ENCODE measurements at regions not wholly inside any gene's neighbourhood (a gene's known extent, or its start where the extent isn't known, plus 50 kb on each side); places are given as distances from the start of the nearest gene placed in this dataset.

DNA sequence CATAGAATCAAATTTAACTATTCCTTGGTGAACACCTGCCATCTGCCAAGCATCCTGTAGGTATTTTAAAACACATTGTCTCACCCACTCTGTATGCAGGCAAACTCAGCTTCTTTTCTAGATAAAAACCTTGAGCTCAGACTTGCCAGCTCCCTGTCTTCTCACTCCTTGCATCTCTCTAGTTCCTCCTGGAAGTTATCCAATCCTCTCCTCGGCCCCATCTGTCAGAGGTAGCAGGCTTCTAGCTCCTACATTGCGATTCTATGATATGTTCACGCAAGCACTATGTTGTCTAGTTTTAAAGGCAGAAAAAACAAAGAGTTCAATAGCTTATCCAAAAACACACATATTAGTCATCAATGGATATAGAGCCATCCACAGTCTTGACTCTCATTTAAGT, 67.0 kb upstream of the APCDD1 start:
- intact Hi-C loops (cut with DNase I), result no loop called here
- Histone ChIP-seq H3K9ac (ENCODE audit: low read depth in 2 of 2, low read length in 2 of 2) (no peak overlapping the region), H3K9me3 (no peaks in the 10 kb centered on the region), H3K27me3 (no peaks in the 10 kb centered on the region), H3K36me3 (no peaks in the 10 kb centered on the region), H3K4me1 (no peaks in the 10 kb centered on the region), H3K4me3 (no peak overlapping the region), H3K27ac (no peak overlapping the region)
- TF ChIP-seq, protein P1, sequence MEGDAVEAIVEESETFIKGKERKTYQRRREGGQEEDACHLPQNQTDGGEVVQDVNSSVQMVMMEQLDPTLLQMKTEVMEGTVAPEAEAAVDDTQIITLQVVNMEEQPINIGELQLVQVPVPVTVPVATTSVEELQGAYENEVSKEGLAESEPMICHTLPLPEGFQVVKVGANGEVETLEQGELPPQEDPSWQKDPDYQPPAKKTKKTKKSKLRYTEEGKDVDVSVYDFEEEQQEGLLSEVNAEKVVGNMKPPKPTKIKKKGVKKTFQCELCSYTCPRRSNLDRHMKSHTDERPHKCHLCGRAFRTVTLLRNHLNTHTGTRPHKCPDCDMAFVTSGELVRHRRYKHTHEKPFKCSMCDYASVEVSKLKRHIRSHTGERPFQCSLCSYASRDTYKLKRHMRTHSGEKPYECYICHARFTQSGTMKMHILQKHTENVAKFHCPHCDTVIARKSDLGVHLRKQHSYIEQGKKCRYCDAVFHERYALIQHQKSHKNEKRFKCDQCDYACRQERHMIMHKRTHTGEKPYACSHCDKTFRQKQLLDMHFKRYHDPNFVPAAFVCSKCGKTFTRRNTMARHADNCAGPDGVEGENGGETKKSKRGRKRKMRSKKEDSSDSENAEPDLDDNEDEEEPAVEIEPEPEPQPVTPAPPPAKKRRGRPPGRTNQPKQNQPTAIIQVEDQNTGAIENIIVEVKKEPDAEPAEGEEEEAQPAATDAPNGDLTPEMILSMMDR (IDR thresholded peaks at IDR 0.05), result no peak
- no peak for DNase-seq

DNA sequence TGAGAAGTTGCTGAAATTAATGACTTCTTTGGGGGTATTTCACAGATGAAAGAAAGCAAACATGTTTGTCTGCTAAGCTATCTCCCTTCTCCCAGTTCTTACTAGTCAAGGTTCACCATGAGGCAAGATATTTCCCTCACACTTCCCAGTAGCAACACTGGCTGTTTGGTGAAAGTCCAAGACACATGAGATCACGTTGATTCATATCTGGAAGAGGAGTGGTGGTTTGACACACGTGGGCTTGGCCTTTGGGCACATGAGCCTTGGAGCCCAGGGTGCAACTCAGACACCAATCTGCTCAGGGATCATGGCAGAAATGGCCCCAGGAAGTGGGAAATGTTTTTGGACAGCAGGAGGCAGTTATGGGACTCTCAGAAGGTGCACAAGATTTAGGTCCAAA, 66.1 kb upstream of the APCDD1 start:
- no peak for DNase-seq
- no peaks in the 10 kb centered on the region for H3K4me1 ChIP-seq
- TF ChIP-seq, protein P1 (IDR thresholded peaks at IDR 0.05), result no peak
- H3K36me3 ChIP-seq, result no peaks in the 10 kb centered on the region
- intact Hi-C loops (cut with DNase I), result no loop called here
- no peaks in the 10 kb centered on the region for H3K9me3 ChIP-seq
- H3K27ac ChIP-seq, result no peak overlapping the region
- H3K9ac ChIP-seq (ENCODE audit: low read depth in 2 of 2, low read length in 2 of 2), result no peak overlapping the region
- H3K4me3 ChIP-seq, result no peak overlapping the region
- H3K27me3 ChIP-seq, result no peaks in the 10 kb centered on the region

DNA sequence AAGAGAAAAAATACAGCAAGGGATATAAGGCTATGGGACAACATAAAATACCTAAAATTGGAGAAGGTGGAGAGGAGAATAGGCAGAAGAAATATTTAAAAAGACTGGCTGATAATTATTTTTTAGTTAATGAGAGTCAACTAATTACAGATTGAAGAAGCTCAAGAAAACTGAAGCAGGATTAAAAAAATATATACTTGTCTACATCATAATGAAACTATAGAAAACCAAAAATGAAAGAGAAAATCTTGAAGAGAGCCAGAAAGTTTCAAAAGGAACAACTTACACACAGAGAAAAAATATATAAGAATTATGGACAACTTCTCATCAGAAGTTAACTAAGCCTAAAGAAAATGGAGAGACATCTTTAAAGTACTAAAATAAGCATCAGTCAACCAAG, 62.9 kb upstream of the APCDD1 start:
- no peaks in the 10 kb centered on the region for H3K4me1 ChIP-seq
- intact Hi-C loops (cut with DNase I), result no loop called here
- no peaks in the 10 kb centered on the region for H3K36me3 ChIP-seq
- no peak overlapping the region for H3K27ac ChIP-seq
- no peak for DNase-seq
- H3K27me3 ChIP-seq, result no peaks in the 10 kb centered on the region
- H3K9ac ChIP-seq (ENCODE audit: low read depth in 2 of 2, low read length in 2 of 2), result no peak overlapping the region
- no peaks in the 10 kb centered on the region for H3K9me3 ChIP-seq
- TF ChIP-seq, protein P1 (IDR thresholded peaks at IDR 0.05), result no peak
- no peak overlapping the region for H3K4me3 ChIP-seq

DNA sequence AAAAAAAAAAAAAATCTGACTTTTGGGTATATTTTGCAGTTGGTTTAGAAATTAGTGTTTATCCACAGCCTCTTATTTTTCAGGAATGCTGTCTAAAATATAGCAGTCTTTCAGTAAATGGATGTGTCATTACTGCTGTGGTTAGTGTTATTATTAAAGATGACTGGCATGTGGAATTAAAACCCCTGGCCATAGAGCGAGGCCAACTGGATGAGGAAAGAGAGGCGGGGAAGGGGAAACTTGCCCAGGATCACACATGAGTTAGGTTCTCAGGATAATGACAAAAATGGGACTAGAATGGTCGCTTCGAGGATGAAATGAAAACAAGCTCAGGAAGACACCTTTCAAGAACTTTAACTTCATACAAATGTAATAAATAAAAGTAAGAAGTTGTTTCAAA, 57.4 kb upstream of the APCDD1 start:
- Histone ChIP-seq H3K27me3 (no peaks in the 10 kb centered on the region), H3K4me3 (no peak overlapping the region), H3K36me3 (no peaks in the 10 kb centered on the region), H3K9ac (ENCODE audit: low read depth in 2 of 2, low read length in 2 of 2) (no peak overlapping the region), H3K4me1 (no peaks in the 10 kb centered on the region), H3K27ac (no peak overlapping the region), H3K9me3 (no peaks in the 10 kb centered on the region)
- TF ChIP-seq, protein P1 (IDR thresholded peaks at IDR 0.05), result no peak
- DNase-seq, result no peak
- intact Hi-C loops (cut with DNase I), result no loop called here

DNA sequence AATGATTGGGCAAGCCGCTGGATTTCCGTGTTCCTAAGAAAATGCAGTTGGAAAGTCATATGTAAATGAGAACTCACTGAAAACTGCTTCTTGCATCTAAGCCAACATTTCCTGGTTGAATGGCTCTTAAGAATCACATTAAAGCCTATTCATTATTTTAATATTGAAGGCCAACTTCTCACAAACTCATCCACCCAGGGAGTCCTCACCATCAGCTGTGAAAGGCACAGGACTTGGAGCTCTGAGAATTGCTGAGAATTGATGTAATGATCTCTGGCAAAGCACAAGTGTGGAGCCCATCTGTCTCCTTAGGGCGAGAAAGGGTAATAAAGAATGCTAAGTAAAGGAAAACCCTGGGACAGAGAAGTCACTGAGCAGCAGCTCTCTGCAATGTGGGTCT, 55.9 kb upstream of the APCDD1 start:
- no peaks in the 10 kb centered on the region for H3K27me3 ChIP-seq
- TF ChIP-seq, protein P1 (IDR thresholded peaks at IDR 0.05), result no peak

DNA sequence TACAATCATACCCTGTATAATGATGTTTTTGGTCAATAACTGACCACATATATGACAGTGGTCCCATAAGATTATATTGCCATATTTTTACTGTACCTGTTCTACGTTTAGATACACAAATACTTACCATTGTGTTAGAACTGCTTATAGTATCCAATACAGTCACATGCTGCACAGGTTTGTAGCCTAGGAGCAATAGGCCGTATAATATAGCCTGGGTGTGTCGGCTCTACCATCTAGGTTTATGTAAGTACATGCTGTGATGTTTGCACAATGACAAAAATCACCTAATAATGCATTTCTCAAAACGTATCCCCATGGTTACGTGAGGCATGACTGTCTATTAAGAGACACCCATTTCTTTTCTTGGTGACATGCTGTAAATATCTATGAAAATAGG, 55.0 kb upstream of the APCDD1 start:
- no peaks in the 10 kb centered on the region for H3K9me3 ChIP-seq
- H3K9ac ChIP-seq (ENCODE audit: low read depth in 2 of 2, low read length in 2 of 2), result no peak overlapping the region
- no peak overlapping the region for H3K4me3 ChIP-seq
- no peak for DNase-seq
- TF ChIP-seq, protein P1 (IDR thresholded peaks at IDR 0.05), result no peak
- H3K4me1 ChIP-seq, result no peaks in the 10 kb centered on the region
- intact Hi-C loops (cut with DNase I), result no loop called here
- H3K36me3 ChIP-seq, result no peaks in the 10 kb centered on the region
- no peak overlapping the region for H3K27ac ChIP-seq
- H3K27me3 ChIP-seq, result no peaks in the 10 kb centered on the region

More for the DNA sequence above, 55.9 kb upstream of the APCDD1 start:
- Histone ChIP-seq H3K9ac (ENCODE audit: low read depth in 2 of 2, low read length in 2 of 2) (no peak overlapping the region), H3K4me3 (no peak overlapping the region), H3K9me3 (no peaks in the 10 kb centered on the region), H3K4me1 (no peaks in the 10 kb centered on the region), H3K36me3 (no peaks in the 10 kb centered on the region), H3K27ac (no peak overlapping the region)
- DNase-seq, result no peak
- intact Hi-C loops (cut with DNase I), result no loop called here

Measured in colonic mucosa (tissue), 4 donors.